ENCODE measurements at regions not wholly inside any gene's neighbourhood (a gene's known extent, or its start where the extent isn't known, plus 50 kb on each side); places are given as distances from the start of the nearest gene placed in this dataset.

DNA sequence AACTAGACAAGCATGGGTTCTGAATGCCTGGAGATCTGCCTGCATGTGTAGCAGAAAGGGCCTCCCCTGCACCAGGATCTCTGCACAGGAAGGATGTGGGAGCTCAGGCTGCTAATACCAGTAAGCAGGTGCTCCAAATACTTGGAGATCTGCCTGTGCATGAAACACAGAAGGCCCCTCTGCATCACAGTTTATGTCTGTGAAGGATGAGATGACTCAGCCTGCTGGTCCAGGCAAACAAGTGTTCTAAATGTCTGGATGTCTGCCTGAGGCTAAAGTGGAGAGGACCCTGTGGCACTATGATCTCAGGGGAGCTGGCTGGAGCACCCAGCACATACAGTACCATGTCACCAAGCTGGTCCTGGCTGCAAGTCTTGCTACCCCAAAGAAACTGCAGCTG, 678.8 kb downstream of the MCTP2 start:
- TF ChIP-seq, protein P1, sequence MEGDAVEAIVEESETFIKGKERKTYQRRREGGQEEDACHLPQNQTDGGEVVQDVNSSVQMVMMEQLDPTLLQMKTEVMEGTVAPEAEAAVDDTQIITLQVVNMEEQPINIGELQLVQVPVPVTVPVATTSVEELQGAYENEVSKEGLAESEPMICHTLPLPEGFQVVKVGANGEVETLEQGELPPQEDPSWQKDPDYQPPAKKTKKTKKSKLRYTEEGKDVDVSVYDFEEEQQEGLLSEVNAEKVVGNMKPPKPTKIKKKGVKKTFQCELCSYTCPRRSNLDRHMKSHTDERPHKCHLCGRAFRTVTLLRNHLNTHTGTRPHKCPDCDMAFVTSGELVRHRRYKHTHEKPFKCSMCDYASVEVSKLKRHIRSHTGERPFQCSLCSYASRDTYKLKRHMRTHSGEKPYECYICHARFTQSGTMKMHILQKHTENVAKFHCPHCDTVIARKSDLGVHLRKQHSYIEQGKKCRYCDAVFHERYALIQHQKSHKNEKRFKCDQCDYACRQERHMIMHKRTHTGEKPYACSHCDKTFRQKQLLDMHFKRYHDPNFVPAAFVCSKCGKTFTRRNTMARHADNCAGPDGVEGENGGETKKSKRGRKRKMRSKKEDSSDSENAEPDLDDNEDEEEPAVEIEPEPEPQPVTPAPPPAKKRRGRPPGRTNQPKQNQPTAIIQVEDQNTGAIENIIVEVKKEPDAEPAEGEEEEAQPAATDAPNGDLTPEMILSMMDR (IDR thresholded peaks at IDR 0.05), result no peak
- TF ChIP-seq POLR2A (IDR thresholded peaks at IDR 0.05), result no peak
- no peak for TF ChIP-seq POLR2AphosphoS5 (IDR thresholded peaks at IDR 0.05)
